NCI-H146 treated with DMSO at 0.1 percent for 48 hours (cell line): ENCODE measurements at regions not wholly inside any gene's neighbourhood (a gene's known extent, or its start where the extent isn't known, plus 50 kb on each side); places are given as distances from the start of the nearest gene placed in this dataset.
"Not testable (repeated sequence)": the region's sequence is repeated elsewhere in the genome, so short reads cannot be mapped to it uniquely, and the experiment has no call there.

Experiments
- DNase-seq: peaks from one replicate; lab custom pipeline; 2025; ENCODE audit not compliant: unreplicated experiment; lab: John Stamatoyannopoulos, UW

GRCh38 chr17:16888413-16889087 lies 83.4 kb downstream of the TNFRSF13B start:
- no peak for DNase-seq

GRCh38 chr17:16887523-16888095 lies 84.3 kb downstream of the TNFRSF13B start:
- no peak for DNase-seq

GRCh38 chr17:16886655-16887322 lies 85.1 kb downstream of the TNFRSF13B start:
- DNase-seq, result no peak

GRCh38 chr17:16885204-16885603 lies 86.7 kb downstream of the TNFRSF13B start:
- not testable (repeated sequence) for DNase-seq

GRCh38 chr17:16882926-16883265 lies 89.0 kb downstream of the TNFRSF13B start:
- not testable (repeated sequence) for DNase-seq

GRCh38 chr17:16882243-16882925 lies 89.5 kb downstream of the TNFRSF13B start:
- DNase-seq, result no peak

GRCh38 chr17:16881239-16881924 lies 90.5 kb downstream of the TNFRSF13B start:
- no peak for DNase-seq

GRCh38 chr17:16880843-16881230 lies 91.1 kb downstream of the TNFRSF13B start:
- DNase-seq, result no peak

- no peak for DNase-seq
These were observed 91.6 kb downstream of the TNFRSF13B start for GRCh38 chr17:16880121-16880842.

GRCh38 chr17:16879686-16880085 lies 92.2 kb downstream of the TNFRSF13B start:
- no peak for DNase-seq

- no peak for DNase-seq
These were observed 93.3 kb downstream of the TNFRSF13B start for GRCh38 chr17:16878606-16879005.

- no peak for DNase-seq
These were observed 93.8 kb downstream of the TNFRSF13B start for GRCh38 chr17:16878084-16878483.

GRCh38 chr17:16877099-16877498 lies 94.8 kb downstream of the TNFRSF13B start:
- DNase-seq, result no peak

- DNase-seq, result no peak
These were observed 96.3 kb downstream of the TNFRSF13B start for GRCh38 chr17:16875662-16876061.

- not testable (repeated sequence) for DNase-seq
These were observed 97.7 kb downstream of the TNFRSF13B start for GRCh38 chr17:16874216-16874615.

- DNase-seq, result peak; percentile 4
These were observed 98.5 kb downstream of the TNFRSF13B start for GRCh38 chr17:16873174-16874035.

GRCh38 chr17:16872351-16873173 lies 99.4 kb downstream of the TNFRSF13B start:
- DNase-seq, result no peak

- peak; percentile 66 for DNase-seq
These were observed 100.3 kb downstream of the TNFRSF13B start for GRCh38 chr17:16871446-16872190.
